Endothelial cell of umbilical vein (primary cell): ENCODE measurements at regions not wholly inside any gene's neighbourhood (a gene's known extent, or its start where the extent isn't known, plus 50 kb on each side); places are given as distances from the start of the nearest gene placed in this dataset.

Source experiments
- CTCF ChIP-seq, 2 donors: IDR thresholded peaks; 1 replicate in 1 of 2; 2 replicates in 1 of 2; pipeline ENCODE4 v1.5.1; 2011; ENCODE audit warnings: low read length in 2 of 2, mild to moderate bottlenecking in 2 of 2, moderate library complexity in 2 of 2, control low read depth in 1 of 2, inconsistent platforms in 1 of 2, low read depth in 1 of 2; ENCODE audit not compliant: insufficient read depth in 1 of 2; ENCODE audit errors: extremely low read depth in 1 of 2
- EZH2 ChIP-seq: IDR thresholded peaks from 2 replicates; pipeline ENCODE4 v1.6.1; 2012; ENCODE audit warnings: borderline replicate concordance, low read depth, mild to moderate bottlenecking, moderate library complexity, low read length, inconsistent platforms; ENCODE audit not compliant: severe bottlenecking

- TF ChIP-seq CTCF (IDR thresholded peaks at IDR 0.05; ENCODE audit: extremely low read depth in 1 of 2, insufficient read depth in 1 of 2, low read depth in 1 of 2, low read length in 2 of 2), result no peak
- TF ChIP-seq EZH2, result no peak
Observed at GRCh38 chr2:123913143-123913735, 111.8 kb upstream of the CNTNAP5 start.
